ENCODE measurements at regions not wholly inside any gene's neighbourhood (a gene's known extent, or its start where the extent isn't known, plus 50 kb on each side); places are given as distances from the start of the nearest gene placed in this dataset.

DNA sequence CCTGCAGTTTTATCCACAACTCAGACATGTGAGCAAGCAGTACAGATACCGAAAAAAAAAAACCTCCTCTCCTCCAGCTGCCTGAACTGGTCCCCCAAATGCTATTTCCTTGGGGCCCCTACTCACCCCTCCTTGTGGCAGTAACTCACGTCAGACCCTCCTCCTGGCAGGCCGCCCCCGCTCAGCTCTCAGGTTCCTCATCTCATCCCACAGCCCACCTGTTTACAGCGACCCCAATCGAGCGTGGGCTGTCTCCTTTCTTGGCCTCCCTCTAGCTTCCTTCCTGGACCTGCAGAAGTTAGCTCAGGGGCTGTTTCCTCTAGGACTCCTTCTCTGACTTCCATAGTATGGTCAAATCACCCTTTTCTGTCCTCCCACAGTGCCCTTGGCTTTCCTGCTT is 455.3 kb downstream of the BCL11B start:
- TF ChIP-seq, protein P1, sequence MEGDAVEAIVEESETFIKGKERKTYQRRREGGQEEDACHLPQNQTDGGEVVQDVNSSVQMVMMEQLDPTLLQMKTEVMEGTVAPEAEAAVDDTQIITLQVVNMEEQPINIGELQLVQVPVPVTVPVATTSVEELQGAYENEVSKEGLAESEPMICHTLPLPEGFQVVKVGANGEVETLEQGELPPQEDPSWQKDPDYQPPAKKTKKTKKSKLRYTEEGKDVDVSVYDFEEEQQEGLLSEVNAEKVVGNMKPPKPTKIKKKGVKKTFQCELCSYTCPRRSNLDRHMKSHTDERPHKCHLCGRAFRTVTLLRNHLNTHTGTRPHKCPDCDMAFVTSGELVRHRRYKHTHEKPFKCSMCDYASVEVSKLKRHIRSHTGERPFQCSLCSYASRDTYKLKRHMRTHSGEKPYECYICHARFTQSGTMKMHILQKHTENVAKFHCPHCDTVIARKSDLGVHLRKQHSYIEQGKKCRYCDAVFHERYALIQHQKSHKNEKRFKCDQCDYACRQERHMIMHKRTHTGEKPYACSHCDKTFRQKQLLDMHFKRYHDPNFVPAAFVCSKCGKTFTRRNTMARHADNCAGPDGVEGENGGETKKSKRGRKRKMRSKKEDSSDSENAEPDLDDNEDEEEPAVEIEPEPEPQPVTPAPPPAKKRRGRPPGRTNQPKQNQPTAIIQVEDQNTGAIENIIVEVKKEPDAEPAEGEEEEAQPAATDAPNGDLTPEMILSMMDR (IDR thresholded peaks at IDR 0.05; ENCODE audit: control insufficient read depth, extremely low read depth, insufficient read depth), result no peak
- no peak for DNase-seq (ENCODE audit: low read depth)

DNA sequence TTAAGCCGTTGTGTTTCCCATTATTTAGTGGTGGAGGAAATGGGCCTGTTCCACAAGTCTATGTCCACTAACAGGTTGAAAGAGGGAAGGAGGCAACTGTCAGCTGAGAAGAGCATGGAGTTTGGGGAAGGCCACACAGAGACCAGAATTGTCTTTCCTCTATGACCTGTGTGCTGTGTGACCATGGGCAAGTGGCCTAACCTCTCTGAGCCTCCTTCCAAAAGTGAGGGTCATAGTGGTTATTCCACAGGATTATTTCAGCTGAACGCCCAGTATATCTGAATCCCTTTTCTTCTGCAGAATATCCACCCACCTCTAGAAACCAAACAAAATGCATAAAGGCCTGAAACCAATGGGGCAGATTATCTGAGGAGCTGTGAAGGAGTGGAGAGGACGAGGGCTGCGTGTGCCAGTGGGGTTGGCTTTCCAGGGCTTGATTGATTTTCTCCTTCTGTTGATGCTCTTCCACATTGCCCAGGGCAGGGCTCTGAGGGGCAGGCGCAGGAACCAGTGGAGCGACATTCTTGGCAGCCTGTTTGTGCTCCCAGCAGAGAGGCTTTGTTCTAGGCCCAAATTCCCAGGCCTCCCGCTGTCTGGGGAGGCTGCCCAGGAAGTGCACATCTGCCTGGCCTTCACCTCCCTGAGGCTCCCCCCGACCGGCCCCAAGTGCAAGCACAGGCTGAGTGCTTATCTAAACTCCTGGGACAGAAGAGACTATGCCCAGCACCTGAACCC is 452.7 kb downstream of the BCL11B start:
- H3K4me3 ChIP-seq (ENCODE audit: low read depth, low read length), result no peak overlapping the region
- no peak for DNase-seq (ENCODE audit: low read depth)
- TF ChIP-seq, protein P1 (IDR thresholded peaks at IDR 0.05; ENCODE audit: control insufficient read depth, extremely low read depth, insufficient read depth), result no peak

More for the DNA sequence above, 455.3 kb downstream of the BCL11B start:
- H3K4me3 ChIP-seq (ENCODE audit: low read depth, low read length), result no peak overlapping the region

DNA sequence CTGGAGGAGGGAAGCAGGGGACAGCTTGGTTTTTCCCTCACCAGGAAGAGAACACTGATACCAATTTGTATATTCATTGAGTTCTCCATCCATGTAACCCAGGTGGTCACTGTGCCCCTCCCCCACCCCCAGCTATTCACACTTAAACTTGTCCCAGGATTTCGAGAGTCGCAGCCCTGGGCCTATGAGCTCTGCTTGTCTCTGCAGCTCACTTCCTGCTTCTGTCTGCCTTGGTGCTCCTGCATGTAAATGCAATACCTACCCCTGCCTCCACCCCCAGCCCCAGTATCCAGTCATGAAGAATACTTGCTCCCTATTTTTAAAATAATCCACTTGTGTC is 452.2 kb downstream of the BCL11B start:
- H3K4me3 ChIP-seq (ENCODE audit: low read depth, low read length), result no peak overlapping the region
- no peak for DNase-seq (ENCODE audit: low read depth)
- TF ChIP-seq, protein P1 (IDR thresholded peaks at IDR 0.05; ENCODE audit: control insufficient read depth, extremely low read depth, insufficient read depth), result no peak

DNA sequence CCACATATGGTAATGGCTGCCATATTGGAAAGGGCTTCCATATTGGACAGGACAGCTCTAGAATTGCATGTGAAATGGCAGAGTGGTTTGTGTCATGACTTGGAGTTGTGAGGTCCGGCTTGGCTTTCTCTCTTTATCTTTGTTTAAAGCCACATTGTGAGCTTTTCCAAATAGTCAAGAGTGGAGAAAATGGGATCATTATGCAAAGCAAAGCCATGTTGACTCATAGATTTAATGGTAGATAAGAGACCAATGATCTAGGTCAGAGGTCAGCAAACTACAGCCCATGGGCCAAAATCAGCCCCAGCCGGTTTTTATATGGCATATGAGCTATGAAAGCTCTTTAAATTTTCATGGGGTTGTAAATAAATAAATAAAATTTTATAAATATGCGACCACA is 449.1 kb downstream of the BCL11B start:
- TF ChIP-seq, protein P1 (IDR thresholded peaks at IDR 0.05; ENCODE audit: control insufficient read depth, extremely low read depth, insufficient read depth), result no peak
- no peak overlapping the region for H3K4me3 ChIP-seq (ENCODE audit: low read depth, low read length)
- peak; percentile 89 for DNase-seq (ENCODE audit: low read depth)

DNA sequence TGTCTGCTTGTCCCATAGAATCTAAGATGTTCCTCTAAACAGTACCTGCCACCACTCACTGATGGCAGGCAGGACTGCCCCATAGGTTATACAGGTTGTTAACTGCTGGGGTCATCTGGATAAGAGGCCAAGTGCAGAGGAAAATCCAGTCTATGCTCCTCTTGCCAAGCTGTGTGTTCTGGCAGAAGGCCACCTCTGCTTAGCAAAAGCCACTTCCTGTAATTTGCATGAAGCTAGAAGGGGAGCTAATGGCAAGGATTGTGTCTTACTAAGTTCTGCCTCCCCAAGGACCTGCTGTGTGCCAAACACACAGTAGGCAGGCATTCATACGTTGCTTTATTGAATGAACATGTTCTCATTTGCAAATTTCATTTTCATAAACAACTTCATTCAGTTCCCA is 445.4 kb downstream of the BCL11B start:
- H3K4me3 ChIP-seq (ENCODE audit: low read depth, low read length), result no peak overlapping the region
- TF ChIP-seq, protein P1 (IDR thresholded peaks at IDR 0.05; ENCODE audit: control insufficient read depth, extremely low read depth, insufficient read depth), result no peak
- peak; percentile 41 for DNase-seq (ENCODE audit: low read depth)

DNA sequence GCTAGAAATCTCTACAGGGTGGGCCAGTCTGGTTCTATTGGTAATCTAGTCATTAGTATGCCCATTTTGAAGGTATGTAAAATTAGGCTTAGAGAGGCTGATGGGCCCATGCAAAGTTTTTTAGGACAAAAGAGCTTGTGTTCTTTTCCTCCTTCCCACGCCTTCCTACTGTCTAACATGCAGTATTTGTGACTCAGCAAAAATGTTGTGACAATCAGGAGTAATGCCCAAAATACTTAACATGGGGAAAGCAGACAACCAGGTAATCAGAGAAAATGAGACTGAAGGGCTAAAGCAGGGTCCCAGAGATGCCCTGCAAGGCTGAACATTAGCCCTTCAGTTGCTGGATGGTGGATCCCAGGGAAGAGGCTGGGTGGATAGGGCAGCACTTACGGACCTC is 437.9 kb downstream of the BCL11B start:
- no peak overlapping the region for H3K4me3 ChIP-seq (ENCODE audit: low read depth, low read length)
- TF ChIP-seq, protein P1 (IDR thresholded peaks at IDR 0.05; ENCODE audit: control insufficient read depth, extremely low read depth, insufficient read depth), result no peak
- no peak for DNase-seq (ENCODE audit: low read depth)

Measured in LNCaP clone FGC (cell line).